ENCODE measurements at regions not wholly inside any gene's neighbourhood (a gene's known extent, or its start where the extent isn't known, plus 50 kb on each side); places are given as distances from the start of the nearest gene placed in this dataset.

DNA sequence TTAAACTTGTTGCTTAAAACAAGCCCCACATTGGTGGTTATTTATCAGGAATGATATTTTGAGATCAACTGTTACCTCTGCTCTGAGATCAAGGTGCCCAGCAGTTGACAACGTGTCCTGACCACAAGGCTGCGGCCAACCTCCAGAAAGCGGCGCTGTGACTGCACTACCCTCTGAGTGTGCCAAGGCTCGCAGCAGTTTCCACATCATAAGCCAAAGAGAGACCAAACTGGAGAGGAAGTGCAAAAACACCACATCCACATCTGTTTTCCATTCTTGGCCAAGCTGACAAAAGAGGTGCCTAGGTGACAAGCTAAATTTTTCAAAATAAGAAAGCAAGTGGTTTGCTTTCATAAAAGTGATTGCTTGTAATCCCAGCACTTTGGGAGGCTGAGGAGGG lies 410.8 kb upstream of the POU3F3 start:
- TF ChIP-seq, protein P1, sequence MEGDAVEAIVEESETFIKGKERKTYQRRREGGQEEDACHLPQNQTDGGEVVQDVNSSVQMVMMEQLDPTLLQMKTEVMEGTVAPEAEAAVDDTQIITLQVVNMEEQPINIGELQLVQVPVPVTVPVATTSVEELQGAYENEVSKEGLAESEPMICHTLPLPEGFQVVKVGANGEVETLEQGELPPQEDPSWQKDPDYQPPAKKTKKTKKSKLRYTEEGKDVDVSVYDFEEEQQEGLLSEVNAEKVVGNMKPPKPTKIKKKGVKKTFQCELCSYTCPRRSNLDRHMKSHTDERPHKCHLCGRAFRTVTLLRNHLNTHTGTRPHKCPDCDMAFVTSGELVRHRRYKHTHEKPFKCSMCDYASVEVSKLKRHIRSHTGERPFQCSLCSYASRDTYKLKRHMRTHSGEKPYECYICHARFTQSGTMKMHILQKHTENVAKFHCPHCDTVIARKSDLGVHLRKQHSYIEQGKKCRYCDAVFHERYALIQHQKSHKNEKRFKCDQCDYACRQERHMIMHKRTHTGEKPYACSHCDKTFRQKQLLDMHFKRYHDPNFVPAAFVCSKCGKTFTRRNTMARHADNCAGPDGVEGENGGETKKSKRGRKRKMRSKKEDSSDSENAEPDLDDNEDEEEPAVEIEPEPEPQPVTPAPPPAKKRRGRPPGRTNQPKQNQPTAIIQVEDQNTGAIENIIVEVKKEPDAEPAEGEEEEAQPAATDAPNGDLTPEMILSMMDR (IDR thresholded peaks at IDR 0.05; ENCODE audit: control extremely low read depth, extremely low read depth, low read depth, missing control alignments), result no peak
- ChIA-PET POLR2A (no interaction called here), CTCF (no interaction called here)
- DNase-seq (ENCODE audit: extremely low spot score), result no peak

DNA sequence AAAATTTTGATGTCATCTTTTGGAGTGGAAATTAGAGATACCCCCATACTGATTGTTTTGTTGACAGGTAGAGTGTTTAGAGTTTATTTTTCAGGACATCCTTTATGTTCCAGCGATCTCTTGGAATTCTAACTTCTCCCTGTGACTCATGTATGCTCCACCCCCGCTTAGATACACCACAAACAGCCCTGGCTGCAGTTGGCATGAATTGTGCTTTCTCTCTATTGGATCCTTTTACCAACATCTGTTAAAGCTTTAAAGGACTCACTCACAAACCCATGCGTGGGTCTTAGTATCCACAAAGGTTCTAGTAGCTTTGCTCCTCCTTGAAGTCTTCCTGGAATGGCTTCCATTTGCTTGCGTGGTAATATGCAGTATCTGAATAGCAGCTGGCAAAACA lies 409.5 kb upstream of the POU3F3 start:
- ChIA-PET CTCF (interaction anchor here (1.6 to 2.5 kb wide), 5 partner anchors 10 to 21 kb away, joined by 4 to 6 read pairs (median 4); no protein-coding TSS in a partner anchor), POLR2A (no interaction called here)
- DNase-seq (ENCODE audit: extremely low spot score), result no peak
- TF ChIP-seq, protein P1 (IDR thresholded peaks at IDR 0.05; ENCODE audit: control extremely low read depth, extremely low read depth, low read depth, missing control alignments), result no peak

DNA sequence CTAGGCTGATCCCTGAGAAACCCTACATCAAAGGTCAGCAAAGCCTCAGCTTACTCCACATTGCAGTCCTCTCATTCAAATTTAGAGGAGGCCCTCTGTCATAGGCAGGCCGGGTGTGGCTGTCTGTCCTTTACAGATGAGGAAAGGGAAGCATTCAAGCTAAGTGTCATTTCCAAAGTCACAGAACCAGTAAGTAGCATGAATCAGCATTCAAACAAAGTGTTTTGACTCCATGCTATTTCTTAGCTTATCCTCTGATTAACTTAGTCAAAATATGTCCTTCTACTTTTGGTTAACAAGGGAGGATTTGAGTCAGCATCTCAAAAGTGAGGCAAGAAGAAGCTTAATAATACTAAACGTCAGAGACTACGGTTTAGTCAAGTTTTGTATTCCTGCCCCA lies 409.0 kb upstream of the POU3F3 start:
- CTCF ChIA-PET, result interaction anchor here (1.2 to 2.5 kb wide), 6 partner anchors 8 to 21 kb away, joined by 3 to 6 read pairs (median 4); no protein-coding TSS in a partner anchor
- TF ChIP-seq, protein P1 (IDR thresholded peaks at IDR 0.05; ENCODE audit: control extremely low read depth, extremely low read depth, low read depth, missing control alignments), result no peak
- POLR2A ChIA-PET, result no interaction called here
- DNase-seq (ENCODE audit: extremely low spot score), result no peak

DNA sequence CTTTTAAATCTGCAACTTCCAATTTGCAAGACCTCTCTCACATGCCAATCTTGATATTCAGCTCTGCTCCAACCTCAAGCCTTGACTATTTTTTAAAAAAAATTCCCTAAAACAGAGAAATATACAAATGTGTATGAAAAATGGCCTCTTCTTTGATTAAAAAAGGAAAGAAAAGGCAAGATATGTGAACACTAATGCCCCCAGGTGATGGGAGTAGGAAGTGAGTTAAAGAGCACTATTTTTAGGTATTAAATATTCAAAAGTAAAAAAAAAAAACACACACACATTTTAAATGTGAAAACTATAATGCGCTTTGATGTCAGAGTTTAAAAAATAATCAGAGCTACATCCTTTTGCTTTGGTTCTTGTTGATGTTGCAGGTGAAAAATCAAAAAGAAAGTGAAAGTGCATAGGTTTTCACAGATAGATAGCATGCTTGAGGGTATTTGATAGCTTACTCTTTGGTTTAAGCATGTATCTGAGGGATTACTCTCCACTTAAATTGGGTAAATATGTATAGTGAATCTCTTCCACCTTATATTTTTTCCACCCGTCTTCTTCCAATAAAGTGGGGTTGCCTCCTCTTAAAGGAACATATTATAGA lies 406.0 kb upstream of the POU3F3 start:
- TF ChIP-seq, protein P1 (IDR thresholded peaks at IDR 0.05; ENCODE audit: control extremely low read depth, extremely low read depth, low read depth, missing control alignments), result no peak
- POLR2A ChIA-PET, result no interaction called here
- DNase-seq (ENCODE audit: extremely low spot score), result no peak
- CTCF ChIA-PET, result interaction anchor here (1.0 to 1.7 kb wide), 2 partner anchors 9 to 18 kb away, joined by 3 to 5 read pairs; no protein-coding TSS in a partner anchor

DNA sequence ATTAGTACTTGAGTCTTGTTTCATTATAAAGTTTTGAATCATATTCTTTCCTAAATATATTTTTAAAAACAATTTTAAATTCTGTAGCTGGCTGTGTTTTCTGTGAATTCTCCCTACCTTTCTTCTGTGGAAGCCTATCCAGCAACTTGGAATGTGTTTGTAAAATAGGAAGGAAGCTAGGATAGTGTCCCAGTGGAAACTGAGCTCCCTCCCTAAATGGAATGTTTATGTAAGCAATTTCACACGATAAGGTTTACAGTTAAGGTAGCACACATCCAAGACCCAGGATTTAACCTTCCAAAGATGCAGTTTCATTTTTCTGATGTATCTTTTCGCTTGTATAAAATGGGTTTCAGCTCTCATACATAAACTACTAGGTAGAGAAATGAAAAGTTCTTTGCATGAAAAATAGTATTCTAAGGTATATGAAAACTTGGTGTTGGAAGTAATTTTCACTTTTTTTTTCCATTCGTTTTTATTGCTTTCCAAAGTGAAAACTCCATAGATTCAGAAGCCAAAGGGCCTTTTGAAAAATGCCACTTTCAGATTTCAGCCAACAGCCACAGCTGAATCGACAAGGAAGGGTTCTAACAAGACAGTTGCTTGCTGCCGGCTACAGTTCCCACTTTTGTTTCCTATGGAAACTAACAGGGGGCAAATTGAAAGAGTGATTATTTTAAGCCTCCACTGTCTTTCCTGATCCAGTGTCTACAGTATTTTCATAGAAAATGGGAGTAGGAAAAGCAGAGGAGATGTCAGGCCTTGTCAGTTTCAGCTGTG lies 405.1 kb upstream of the POU3F3 start:
- CTCF ChIA-PET, result interaction anchor here (1.0 to 1.7 kb wide), 2 partner anchors 10 to 19 kb away, joined by 3 to 5 read pairs; no protein-coding TSS in a partner anchor
- TF ChIP-seq, protein P1 (IDR thresholded peaks at IDR 0.05; ENCODE audit: control extremely low read depth, extremely low read depth, low read depth, missing control alignments), result no peak
- POLR2A ChIA-PET, result no interaction called here
- no peak for DNase-seq (ENCODE audit: extremely low spot score)

DNA sequence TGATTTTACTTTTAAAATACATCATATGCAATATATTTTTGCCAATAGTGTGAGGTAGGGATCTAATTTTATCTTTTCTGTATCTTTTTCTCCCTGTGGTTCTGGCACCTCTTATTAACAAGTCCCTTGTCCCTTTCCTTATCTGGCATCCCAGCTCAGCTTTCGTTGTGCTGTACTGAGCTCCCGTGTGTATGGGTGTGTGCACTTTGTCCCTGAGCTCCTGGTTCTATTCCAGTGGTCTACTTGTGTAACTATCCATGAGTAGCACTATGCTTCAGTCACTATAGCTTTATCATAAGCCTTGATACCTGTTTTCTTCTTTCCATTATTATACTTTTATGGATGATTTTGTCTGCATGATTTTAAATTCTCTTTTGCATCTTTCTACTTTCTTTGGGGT lies 401.4 kb upstream of the POU3F3 start:
- TF ChIP-seq, protein P1 (IDR thresholded peaks at IDR 0.05; ENCODE audit: control extremely low read depth, extremely low read depth, low read depth, missing control alignments), result no peak
- no peak for DNase-seq (ENCODE audit: extremely low spot score)
- CTCF ChIA-PET, result no interaction called here
- POLR2A ChIA-PET, result no interaction called here
